Muscle layer of duodenum (tissue), 2 donors: ENCODE measurements at regions not wholly inside any gene's neighbourhood (a gene's known extent, or its start where the extent isn't known, plus 50 kb on each side); places are given as distances from the start of the nearest gene placed in this dataset.
"Not testable (repeated sequence)": the region's sequence is repeated elsewhere in the genome, so short reads cannot be mapped to it uniquely, and the experiment has no call there.

Experiments used
- H3K27ac ChIP-seq: one replicate; pipeline ENCODE4 v1.7.0; 2013; ENCODE audit warnings: mild to moderate bottlenecking, low read length
- H3K27me3 ChIP-seq: one replicate; pipeline ENCODE4 v1.7.0; 2013; ENCODE audit warnings: low read depth, mild to moderate bottlenecking, control low read depth, low read length
- H3K36me3 ChIP-seq, 2 donors: one replicate each; pipeline ENCODE4 v1.7.0; 2013; ENCODE audit warnings: low read length in 2 of 2, control low read depth in 1 of 2, mild to moderate bottlenecking in 1 of 2; ENCODE audit not compliant: insufficient read depth in 2 of 2, control insufficient read depth in 1 of 2
- H3K4me1 ChIP-seq, 2 donors: one replicate each; pipeline ENCODE4 v1.7.0; 2013; ENCODE audit warnings: low read length in 2 of 2, mild to moderate bottlenecking in 2 of 2, control low read depth in 1 of 2, moderate library complexity in 1 of 2; ENCODE audit not compliant: insufficient read depth in 2 of 2, control insufficient read depth in 1 of 2
- H3K4me3 ChIP-seq, 2 donors: one replicate each; pipeline ENCODE4 v1.7.0; 2013; ENCODE audit warnings: low read length in 2 of 2, low read depth in 1 of 2, mild to moderate bottlenecking in 1 of 2
- H3K9me3 ChIP-seq, 2 donors: one replicate each; pipeline ENCODE4 v1.7.0; 2013; ENCODE audit warnings: low read length in 2 of 2, control low read depth in 1 of 2, mild to moderate bottlenecking in 1 of 2; ENCODE audit not compliant: control insufficient read depth in 1 of 2
- donor health status: healthy.

- Histone ChIP-seq H3K36me3 (no peaks in the 10 kb centered on the region), H3K4me1 (no peaks in the 10 kb centered on the region), H3K4me3 (no peak overlapping the region), H3K27ac (no peak overlapping the region), H3K27me3 (no peaks in the 10 kb centered on the region), H3K9me3 (no peaks in the 10 kb centered on the region)
These were observed 106.8 kb downstream of the DMRT2 start for GRCh38 chr9:1156794-1157550.

- H3K27me3 ChIP-seq: no peaks in the 10 kb centered on the region
- no peaks in the 10 kb centered on the region for H3K36me3 ChIP-seq
- H3K9me3 ChIP-seq: no peaks in the 10 kb centered on the region
- no peaks in the 10 kb centered on the region for H3K4me1 ChIP-seq
- H3K27ac ChIP-seq: no peak overlapping the region
- no peak overlapping the region for H3K4me3 ChIP-seq
These were observed 107.7 kb downstream of the DMRT2 start for GRCh38 chr9:1157836-1158235.

GRCh38 chr9:1170918-1171317 is 120.8 kb downstream of the DMRT2 start:
- Histone ChIP-seq H3K27ac (no peak overlapping the region), H3K36me3 (no peaks in the 10 kb centered on the region), H3K4me1 (no peaks in the 10 kb centered on the region), H3K27me3 (no peaks in the 10 kb centered on the region), H3K9me3 (peaks cover 3 to 5% of the 10 kb centered on the region in 2 donors), H3K4me3 (no peak overlapping the region)

DNA sequence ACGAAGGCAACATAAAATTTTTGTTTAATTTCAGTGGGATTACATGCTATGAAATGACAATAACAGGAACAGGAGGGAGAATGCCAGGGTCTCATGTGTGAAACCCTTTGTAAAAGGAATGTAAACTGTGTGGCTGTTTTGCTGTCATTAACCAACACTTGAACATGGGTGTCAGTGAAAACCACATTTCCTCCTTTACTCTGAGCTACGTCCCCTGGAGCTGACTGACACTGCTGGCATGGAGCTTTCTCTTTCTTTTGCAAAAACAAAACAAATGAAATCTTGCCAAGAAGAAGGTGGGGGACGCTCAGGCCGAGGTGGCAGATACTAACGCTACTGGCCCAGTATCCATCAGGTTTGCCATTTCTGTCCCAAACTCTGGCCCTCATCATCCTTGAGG is 121.4 kb downstream of the DMRT2 start:
- H3K36me3 ChIP-seq: no peaks in the 10 kb centered on the region

GRCh38 chr9:1173211-1173610 is 123.1 kb downstream of the DMRT2 start:
- Histone ChIP-seq H3K36me3 (no peaks in the 10 kb centered on the region), H3K9me3 (peaks cover 0 to 8% of the 10 kb centered on the region in 2 donors), H3K4me1 (no peaks in the 10 kb centered on the region), H3K27ac (no peak overlapping the region), H3K4me3 (no peak overlapping the region), H3K27me3 (no peaks in the 10 kb centered on the region)

More for the DNA sequence above, 121.4 kb downstream of the DMRT2 start:
- Histone ChIP-seq H3K4me3 (no peak overlapping the region), H3K27me3 (no peaks in the 10 kb centered on the region), H3K27ac (no peak overlapping the region), H3K4me1 (no peaks in the 10 kb centered on the region), H3K9me3 (peaks cover 3 to 5% of the 10 kb centered on the region in 2 donors)

DNA sequence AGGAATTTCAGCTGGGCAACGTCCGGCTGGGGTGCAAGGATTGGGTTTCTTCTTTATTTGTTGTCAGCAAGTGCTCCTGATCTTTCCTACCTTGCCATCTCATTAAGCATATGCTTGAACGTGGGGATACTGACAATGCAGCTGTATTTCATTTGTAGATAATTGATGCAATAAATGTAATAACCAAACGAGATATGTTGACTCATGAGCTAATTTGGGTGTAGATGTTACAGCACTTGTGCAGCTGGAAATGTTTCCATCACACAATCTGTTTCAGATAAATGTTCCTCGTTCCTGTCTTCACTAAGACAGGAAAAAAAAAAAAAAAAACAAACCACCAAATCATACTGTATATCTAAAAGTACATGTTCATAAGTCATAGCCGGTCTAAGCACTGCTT is 123.8 kb downstream of the DMRT2 start:
- Histone ChIP-seq H3K4me3 (no peak overlapping the region), H3K9me3 (peaks cover 0 to 8% of the 10 kb centered on the region in 2 donors), H3K36me3 (no peaks in the 10 kb centered on the region), H3K27me3 (no peaks in the 10 kb centered on the region), H3K27ac (no peak overlapping the region), H3K4me1 (no peaks in the 10 kb centered on the region)

DNA sequence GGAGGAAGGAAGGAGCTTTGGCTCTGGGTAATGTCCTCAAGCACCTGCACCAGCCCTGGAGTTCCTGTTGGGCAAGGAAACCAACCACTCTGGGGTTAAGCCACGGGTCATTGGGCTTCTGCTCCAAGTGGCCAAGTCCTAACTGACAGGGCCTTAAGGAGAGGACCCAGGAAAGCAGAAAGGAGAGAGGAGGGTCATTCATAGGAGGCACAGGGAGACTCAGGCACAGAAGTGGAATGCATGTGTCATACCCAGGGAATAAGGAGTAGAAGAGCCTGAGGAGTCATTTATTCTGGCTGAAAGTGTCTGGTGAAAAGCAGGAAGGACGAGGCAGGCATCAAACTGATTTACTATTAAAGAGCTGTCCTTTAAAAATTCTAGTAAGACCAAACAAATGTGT is 129.2 kb downstream of the DMRT2 start:
- H3K9me3 ChIP-seq: peaks cover 0 to 10% of the 10 kb centered on the region in 2 donors
- no peaks in the 10 kb centered on the region for H3K27me3 ChIP-seq
- H3K27ac ChIP-seq: no peak overlapping the region
- H3K4me3 ChIP-seq: no peak overlapping the region
- no peaks in the 10 kb centered on the region for H3K36me3 ChIP-seq
- no peaks in the 10 kb centered on the region for H3K4me1 ChIP-seq

GRCh38 chr9:1184146-1184545 is 134.0 kb downstream of the DMRT2 start:
- Histone ChIP-seq H3K4me1 (no peaks in the 10 kb centered on the region), H3K4me3 (no peak overlapping the region), H3K27ac (no peak overlapping the region), H3K36me3 (no peaks in the 10 kb centered on the region), H3K27me3 (no peaks in the 10 kb centered on the region), H3K9me3 (peaks cover 0 to 19% of the 10 kb centered on the region in 2 donors)

DNA sequence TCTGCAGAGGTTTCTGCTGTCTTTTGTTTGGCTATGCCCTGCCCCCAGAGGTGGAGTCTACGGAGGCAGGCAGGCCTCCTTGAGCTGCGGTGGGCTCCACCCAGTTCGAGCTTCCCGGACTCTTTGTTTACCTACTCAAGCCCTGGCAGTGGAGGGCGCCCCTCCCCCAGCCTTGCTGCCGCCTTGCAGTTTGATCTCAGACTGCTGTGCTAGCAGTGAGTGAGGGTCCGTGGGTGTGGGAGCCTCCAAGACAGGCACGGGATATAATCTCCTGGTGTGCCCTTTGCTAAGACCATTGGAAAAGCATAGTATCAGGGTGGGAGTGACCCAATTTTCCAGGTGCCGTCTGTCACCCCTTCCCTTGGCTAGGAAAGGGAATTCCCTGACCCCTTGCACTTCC is 137.0 kb downstream of the DMRT2 start:
- H3K36me3 ChIP-seq, H3K27ac ChIP-seq, H3K4me1 ChIP-seq, H3K4me3 ChIP-seq, H3K27me3 ChIP-seq: not testable (repeated sequence)
- H3K9me3 ChIP-seq: peaks cover 0 to 17% of the 10 kb centered on the region in 2 donors

DNA sequence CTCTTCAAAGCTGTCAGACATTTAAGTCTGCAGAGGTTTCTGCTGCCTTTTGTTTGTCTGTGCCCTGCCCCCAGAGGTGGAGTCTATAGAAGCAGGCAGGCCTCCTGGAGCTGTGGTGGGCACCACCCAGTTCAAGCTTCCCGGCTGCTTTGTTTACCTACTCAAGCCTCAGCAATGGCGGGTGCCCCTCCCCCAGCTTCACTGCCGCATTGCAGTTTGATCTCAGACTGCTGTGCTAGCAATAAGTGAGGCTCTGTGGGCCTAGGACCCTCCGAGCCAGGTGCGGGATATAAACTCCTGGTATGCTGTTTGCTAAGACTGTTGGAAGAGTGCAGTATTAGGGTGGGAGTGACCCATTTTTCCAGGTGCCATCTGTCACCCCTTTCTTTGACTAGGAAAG is 145.5 kb downstream of the DMRT2 start:
- H3K27me3 ChIP-seq, H3K4me1 ChIP-seq, H3K9me3 ChIP-seq, H3K36me3 ChIP-seq, H3K27ac ChIP-seq, H3K4me3 ChIP-seq: not testable (repeated sequence)

GRCh38 chr9:1198085-1198484 is 147.9 kb downstream of the DMRT2 start:
- H3K27me3 ChIP-seq: no peaks in the 10 kb centered on the region
- H3K9me3 ChIP-seq: no peaks in the 10 kb centered on the region
- H3K36me3 ChIP-seq: no peaks in the 10 kb centered on the region
- no peak overlapping the region for H3K27ac ChIP-seq
- no peaks in the 10 kb centered on the region for H3K4me1 ChIP-seq
- H3K4me3 ChIP-seq: no peak overlapping the region

DNA sequence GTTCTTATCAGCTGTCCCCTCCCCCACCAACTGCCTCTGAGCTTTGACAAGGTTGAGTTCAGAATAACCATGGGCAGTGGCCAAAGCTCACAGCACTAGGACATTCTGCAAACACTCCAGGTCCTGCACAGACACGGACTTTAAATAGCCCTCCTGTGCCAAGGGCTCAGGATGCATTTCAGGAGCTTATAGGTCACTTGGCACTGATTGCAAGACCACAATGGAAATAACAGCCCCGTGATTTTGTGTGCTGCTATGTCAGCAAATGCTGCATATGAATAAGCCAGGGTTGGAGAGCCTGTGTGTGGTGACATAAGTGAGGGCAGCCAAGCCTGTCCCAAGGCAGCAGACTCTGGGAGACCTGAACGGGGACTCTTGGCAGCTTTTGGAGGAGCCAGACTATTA is 150.7 kb downstream of the DMRT2 start:
- Histone ChIP-seq H3K9me3 (no peaks in the 10 kb centered on the region), H3K4me1 (no peaks in the 10 kb centered on the region), H3K36me3 (no peaks in the 10 kb centered on the region), H3K4me3 (no peak overlapping the region), H3K27ac (no peak overlapping the region), H3K27me3 (no peaks in the 10 kb centered on the region)
